K562 (cell line): ENCODE measurements at regions not wholly inside any gene's neighbourhood (a gene's known extent, or its start where the extent isn't known, plus 50 kb on each side); places are given as distances from the start of the nearest gene placed in this dataset.

ENCODE experiments used
- ATF3 ChIP-seq, 2 experiments: fragments of 450-650 bp in 1 of 2; sonication (generic) in 1 of 2; formaldehyde crosslinking in 1 of 2; IDR thresholded peaks in 1 of 2; conservative IDR thresholded peaks in 1 of 2; 2 replicates each; pipeline versions ENCODE4 v1.6.1 to v1.8.1; 2016 to 2023; ENCODE audit warnings: mild to moderate bottlenecking in 2 of 2, moderate library complexity in 2 of 2, inconsistent platforms in 1 of 2, missing genetic modification reagents in 1 of 2
- HINFP ChIP-seq: fragments of 450-650 bp; conservative IDR thresholded peaks from 2 replicates; pipeline ENCODE4 v1.6.1; 2016; ENCODE audit warnings: missing genetic modification characterization, low read depth, mild to moderate bottlenecking, control low read depth, missing compliant biosample characterization
- NKRF ChIP-seq: fragments of 450-650 bp; IDR thresholded peaks from 2 replicates; pipeline ENCODE4 v1.6.1; 2016; ENCODE audit warnings: borderline replicate concordance
- REST ChIP-seq, 2 experiments: fragments of 450-650 bp; formaldehyde crosslinking in 1 of 2; IDR thresholded peaks; 2 replicates each; pipeline versions ENCODE4 v1.4.0 to v1.6.1; 2014 to 2020; ENCODE audit warnings: mild to moderate bottlenecking in 2 of 2, borderline replicate concordance in 1 of 2, low read depth in 1 of 2
- TF ChIP-seq, protein P1 (sequence below), 3 experiments: IDR thresholded peaks in 2 of 3; conservative IDR thresholded peaks in 1 of 3; 2 replicates each; pipeline ENCODE4 v1.5.1; 2011 to 2012; ENCODE audit warnings: low read length in 3 of 3, mild to moderate bottlenecking in 3 of 3, control low read depth in 2 of 3, improper control_type of control experiment in 1 of 3, inconsistent platforms in 1 of 3, low read depth in 1 of 3, mixed read lengths in 1 of 3, moderate library complexity in 1 of 3; ENCODE audit not compliant: insufficient read depth in 2 of 3

GRCh38 chr7:45407730-45408408 lies 166.3 kb upstream of the ADCY1 start (continued):
- TF ChIP-seq REST (IDR thresholded peaks at IDR 0.05; ENCODE audit: borderline replicate concordance) = no peak
- TF ChIP-seq REST (CRISPR knock-in tag; IDR thresholded peaks at IDR 0.05; ENCODE audit: low read depth) = no peak
- TF ChIP-seq ATF3 (IDR thresholded peaks at IDR 0.05) = no peak
- TF ChIP-seq ATF3 (CRISPR knock-in tag; conservative IDR thresholded peaks at IDR 0.05) = no peak
- no peak for TF ChIP-seq NKRF
- TF ChIP-seq HINFP (tag) = no peak
- TF ChIP-seq, protein P1, sequence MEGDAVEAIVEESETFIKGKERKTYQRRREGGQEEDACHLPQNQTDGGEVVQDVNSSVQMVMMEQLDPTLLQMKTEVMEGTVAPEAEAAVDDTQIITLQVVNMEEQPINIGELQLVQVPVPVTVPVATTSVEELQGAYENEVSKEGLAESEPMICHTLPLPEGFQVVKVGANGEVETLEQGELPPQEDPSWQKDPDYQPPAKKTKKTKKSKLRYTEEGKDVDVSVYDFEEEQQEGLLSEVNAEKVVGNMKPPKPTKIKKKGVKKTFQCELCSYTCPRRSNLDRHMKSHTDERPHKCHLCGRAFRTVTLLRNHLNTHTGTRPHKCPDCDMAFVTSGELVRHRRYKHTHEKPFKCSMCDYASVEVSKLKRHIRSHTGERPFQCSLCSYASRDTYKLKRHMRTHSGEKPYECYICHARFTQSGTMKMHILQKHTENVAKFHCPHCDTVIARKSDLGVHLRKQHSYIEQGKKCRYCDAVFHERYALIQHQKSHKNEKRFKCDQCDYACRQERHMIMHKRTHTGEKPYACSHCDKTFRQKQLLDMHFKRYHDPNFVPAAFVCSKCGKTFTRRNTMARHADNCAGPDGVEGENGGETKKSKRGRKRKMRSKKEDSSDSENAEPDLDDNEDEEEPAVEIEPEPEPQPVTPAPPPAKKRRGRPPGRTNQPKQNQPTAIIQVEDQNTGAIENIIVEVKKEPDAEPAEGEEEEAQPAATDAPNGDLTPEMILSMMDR (IDR thresholded peaks at IDR 0.05 in 2 of 3, conservative IDR thresholded peaks at IDR 0.05 in 1 of 3; ENCODE audit: insufficient read depth in 2 of 3, low read depth in 1 of 3, low read length in 3 of 3) = peak; percentile 53 to 78 (median 59); a peak in 5 of 6 replicates
